ENCODE measurements at regions not wholly inside any gene's neighbourhood (a gene's known extent, or its start where the extent isn't known, plus 50 kb on each side); places are given as distances from the start of the nearest gene placed in this dataset.

DNA sequence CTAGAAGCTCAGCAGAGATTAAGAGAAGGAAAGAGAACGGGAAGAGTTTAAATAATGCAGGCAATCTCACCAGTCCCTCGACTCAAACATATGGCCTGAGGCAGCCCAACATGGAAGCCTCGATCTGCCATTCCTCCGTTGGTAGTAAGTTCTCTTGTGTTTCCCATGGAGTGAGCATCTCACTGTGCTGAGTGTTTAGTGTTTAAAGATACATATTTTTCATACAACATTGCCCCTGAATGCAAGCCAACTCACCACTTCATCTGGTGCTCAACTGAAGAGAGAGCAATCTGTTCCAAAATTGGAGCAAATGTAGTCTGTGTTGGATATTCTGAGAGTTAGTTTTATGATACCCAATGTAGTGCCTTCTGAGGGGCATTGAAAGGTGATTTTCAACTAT lies 171.5 kb upstream of the ATP10B start:
- no peak for TF ChIP-seq EP300 (IDR thresholded peaks at IDR 0.05; ENCODE audit: borderline replicate concordance)
- no peak for TF ChIP-seq NFIC (IDR thresholded peaks at IDR 0.05)
- no peak for TF ChIP-seq TCF12 (IDR thresholded peaks at IDR 0.05; ENCODE audit: low read depth)
- TF ChIP-seq CREB1 (IDR thresholded peaks at IDR 0.05; ENCODE audit: low read depth): no peak
- no peak for TF ChIP-seq TAF1 (IDR thresholded peaks at IDR 0.05; ENCODE audit: low read depth)
- no peak for TF ChIP-seq YY1 (IDR thresholded peaks at IDR 0.05; ENCODE audit: low read depth)
- no peak for TF ChIP-seq FOXM1 (IDR thresholded peaks at IDR 0.05; ENCODE audit: borderline replicate concordance, low read depth)
- TF ChIP-seq, protein P1, sequence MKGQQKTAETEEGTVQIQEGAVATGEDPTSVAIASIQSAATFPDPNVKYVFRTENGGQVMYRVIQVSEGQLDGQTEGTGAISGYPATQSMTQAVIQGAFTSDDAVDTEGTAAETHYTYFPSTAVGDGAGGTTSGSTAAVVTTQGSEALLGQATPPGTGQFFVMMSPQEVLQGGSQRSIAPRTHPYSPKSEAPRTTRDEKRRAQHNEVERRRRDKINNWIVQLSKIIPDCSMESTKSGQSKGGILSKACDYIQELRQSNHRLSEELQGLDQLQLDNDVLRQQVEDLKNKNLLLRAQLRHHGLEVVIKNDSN (IDR thresholded peaks at IDR 0.05): no peak
- TF ChIP-seq, protein P2, sequence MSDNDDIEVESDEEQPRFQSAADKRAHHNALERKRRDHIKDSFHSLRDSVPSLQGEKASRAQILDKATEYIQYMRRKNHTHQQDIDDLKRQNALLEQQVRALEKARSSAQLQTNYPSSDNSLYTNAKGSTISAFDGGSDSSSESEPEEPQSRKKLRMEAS (IDR thresholded peaks at IDR 0.05): no peak
- TF ChIP-seq TEAD4 (IDR thresholded peaks at IDR 0.05): no peak
- TF ChIP-seq RAD21 (IDR thresholded peaks at IDR 0.05; ENCODE audit: low read depth): no peak
- no peak for TF ChIP-seq ZBTB7A (IDR thresholded peaks at IDR 0.05; ENCODE audit: low read depth)
- no peak for TF ChIP-seq EGR1 (IDR thresholded peaks at IDR 0.05)

DNA sequence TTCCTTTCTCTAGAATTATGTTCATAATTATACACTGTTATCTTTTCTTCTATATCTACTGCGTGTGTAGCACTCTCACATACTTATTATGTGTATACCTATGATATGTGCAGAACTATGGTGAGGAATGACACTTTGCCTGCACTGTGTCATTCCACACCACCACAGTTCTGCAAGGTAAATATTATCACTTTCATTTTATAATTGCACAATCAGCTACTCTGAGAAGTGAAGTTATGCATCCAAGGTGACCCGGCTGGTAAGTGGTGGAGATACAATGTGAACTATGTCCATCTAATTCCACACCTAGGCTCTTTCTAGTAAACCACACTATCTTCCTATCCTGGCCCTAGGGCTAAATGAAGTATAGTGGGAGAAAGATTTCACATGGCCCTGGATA lies 170.1 kb upstream of the ATP10B start:
- no peak for TF ChIP-seq EP300 (IDR thresholded peaks at IDR 0.05; ENCODE audit: borderline replicate concordance)
- TF ChIP-seq CREB1 (IDR thresholded peaks at IDR 0.05; ENCODE audit: low read depth): no peak
- no peak for TF ChIP-seq REST (IDR thresholded peaks at IDR 0.05; ENCODE audit: low read depth)
- TF ChIP-seq FOXM1 (IDR thresholded peaks at IDR 0.05; ENCODE audit: borderline replicate concordance, low read depth): no peak
- TF ChIP-seq NFIC (IDR thresholded peaks at IDR 0.05): no peak
- no peak for TF ChIP-seq CEBPB (IDR thresholded peaks at IDR 0.05)
- no peak for TF ChIP-seq YY1 (IDR thresholded peaks at IDR 0.05; ENCODE audit: low read depth)
- no peak for TF ChIP-seq ZBTB7A (IDR thresholded peaks at IDR 0.05; ENCODE audit: low read depth)
- TF ChIP-seq, protein P2 (IDR thresholded peaks at IDR 0.05): no peak
- TF ChIP-seq, protein P1 (IDR thresholded peaks at IDR 0.05): no peak
- TF ChIP-seq EGR1 (IDR thresholded peaks at IDR 0.05): no peak
- no peak for TF ChIP-seq TEAD4 (IDR thresholded peaks at IDR 0.05)
- TF ChIP-seq TAF1 (IDR thresholded peaks at IDR 0.05; ENCODE audit: low read depth): no peak
- no peak for TF ChIP-seq TCF12 (IDR thresholded peaks at IDR 0.05; ENCODE audit: low read depth)
- no peak for TF ChIP-seq RAD21 (IDR thresholded peaks at IDR 0.05; ENCODE audit: low read depth)

- no peak for TF ChIP-seq ZBTB7A (IDR thresholded peaks at IDR 0.05; ENCODE audit: low read depth)
- no peak for TF ChIP-seq CREB1 (IDR thresholded peaks at IDR 0.05; ENCODE audit: low read depth)
- TF ChIP-seq EGR1 (IDR thresholded peaks at IDR 0.05): no peak
- TF ChIP-seq FOXM1 (IDR thresholded peaks at IDR 0.05; ENCODE audit: borderline replicate concordance, low read depth): no peak
- TF ChIP-seq, protein P1 (IDR thresholded peaks at IDR 0.05): no peak
- no peak for TF ChIP-seq NFIC (IDR thresholded peaks at IDR 0.05)
- TF ChIP-seq REST (IDR thresholded peaks at IDR 0.05; ENCODE audit: low read depth): no peak
- no peak for TF ChIP-seq RAD21 (IDR thresholded peaks at IDR 0.05; ENCODE audit: low read depth)
- TF ChIP-seq YY1 (IDR thresholded peaks at IDR 0.05; ENCODE audit: low read depth): no peak
- no peak for TF ChIP-seq CEBPB (IDR thresholded peaks at IDR 0.05)
- TF ChIP-seq TEAD4 (IDR thresholded peaks at IDR 0.05): no peak
- no peak for TF ChIP-seq EP300 (IDR thresholded peaks at IDR 0.05; ENCODE audit: borderline replicate concordance)
- no peak for TF ChIP-seq TAF1 (IDR thresholded peaks at IDR 0.05; ENCODE audit: low read depth)
- no peak for TF ChIP-seq TCF12 (IDR thresholded peaks at IDR 0.05; ENCODE audit: low read depth)
- TF ChIP-seq, protein P2 (IDR thresholded peaks at IDR 0.05): no peak
Measured at GRCh38 chr5:161009817-161010216, 157.8 kb upstream of the ATP10B start.

DNA sequence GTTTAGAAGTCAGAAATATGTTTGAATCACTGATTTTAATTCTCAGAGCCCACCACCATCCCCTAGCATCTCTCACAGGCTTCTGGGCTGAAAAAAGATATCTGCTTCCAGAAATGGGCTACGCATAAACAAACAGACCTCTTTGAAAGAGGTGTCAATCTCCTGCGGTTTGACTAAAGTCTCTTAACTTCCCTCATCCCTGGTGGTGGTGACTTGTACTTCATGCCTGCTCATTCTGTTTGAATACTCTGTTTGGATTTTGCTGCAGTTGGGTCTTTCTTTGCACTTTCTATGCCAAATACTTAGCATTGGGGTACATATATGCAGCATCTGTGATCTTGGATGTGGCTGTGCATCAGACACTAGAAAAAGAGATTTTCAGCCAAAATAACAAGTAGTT lies 157.2 kb upstream of the ATP10B start:
- TF ChIP-seq CREB1 (IDR thresholded peaks at IDR 0.05; ENCODE audit: low read depth): no peak
- TF ChIP-seq, protein P1 (IDR thresholded peaks at IDR 0.05): no peak
- TF ChIP-seq RAD21 (IDR thresholded peaks at IDR 0.05; ENCODE audit: low read depth): no peak

- TF ChIP-seq RAD21 (IDR thresholded peaks at IDR 0.05; ENCODE audit: low read depth): no peak
- no peak for TF ChIP-seq TAF1 (IDR thresholded peaks at IDR 0.05; ENCODE audit: low read depth)
- no peak for TF ChIP-seq ZBTB7A (IDR thresholded peaks at IDR 0.05; ENCODE audit: low read depth)
- no peak for TF ChIP-seq FOXM1 (IDR thresholded peaks at IDR 0.05; ENCODE audit: borderline replicate concordance, low read depth)
- TF ChIP-seq NFIC (IDR thresholded peaks at IDR 0.05): no peak
- no peak for TF ChIP-seq TEAD4 (IDR thresholded peaks at IDR 0.05)
- no peak for TF ChIP-seq CEBPB (IDR thresholded peaks at IDR 0.05)
- no peak for TF ChIP-seq CREB1 (IDR thresholded peaks at IDR 0.05; ENCODE audit: low read depth)
- no peak for TF ChIP-seq YY1 (IDR thresholded peaks at IDR 0.05; ENCODE audit: low read depth)
- TF ChIP-seq, protein P1 (IDR thresholded peaks at IDR 0.05): no peak
- TF ChIP-seq EGR1 (IDR thresholded peaks at IDR 0.05): no peak
- TF ChIP-seq, protein P2 (IDR thresholded peaks at IDR 0.05): no peak
Measured at GRCh38 chr5:161007879-161008278, 155.9 kb upstream of the ATP10B start.
